ENCODE measurements at regions not wholly inside any gene's neighbourhood (a gene's known extent, or its start where the extent isn't known, plus 50 kb on each side); places are given as distances from the start of the nearest gene placed in this dataset.

DNA sequence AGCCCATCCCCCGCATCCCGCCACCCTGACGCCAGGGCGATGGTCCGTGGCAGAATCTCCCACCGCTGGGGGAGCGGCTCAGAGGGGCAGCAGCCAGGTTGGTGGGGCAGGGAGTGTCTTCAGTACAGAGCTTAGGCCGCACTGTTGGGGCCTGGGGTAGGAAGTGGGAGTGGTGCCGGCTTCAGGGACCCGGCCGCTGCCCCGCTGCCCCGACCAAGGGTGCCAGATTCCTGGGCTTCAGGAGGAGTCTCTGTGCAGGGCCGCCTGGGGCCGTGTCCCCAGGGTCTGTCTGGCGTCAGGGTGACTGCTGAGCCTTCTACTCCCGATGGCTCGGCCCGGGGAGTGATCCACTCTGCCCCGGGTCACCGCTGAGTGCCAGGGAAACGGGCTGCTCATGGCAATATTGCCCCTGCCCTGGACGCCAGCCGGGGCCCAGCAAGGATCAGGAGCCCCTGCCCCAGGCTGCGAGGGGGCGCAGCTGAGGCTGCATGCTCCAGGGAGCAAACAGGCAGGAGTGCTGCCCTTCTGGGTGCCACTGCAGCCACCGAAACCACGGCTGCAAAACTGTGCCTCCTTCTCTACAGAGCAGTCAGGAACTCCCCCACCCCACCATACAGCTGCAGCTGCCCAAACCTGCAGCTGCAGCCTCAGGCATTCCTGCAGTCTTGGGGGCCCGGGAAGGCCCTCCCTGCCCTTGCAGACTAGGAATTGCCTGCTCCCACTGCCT, 1206.1 kb downstream of the ARAP2 start:
- Histone ChIP-seq H3K4me3 (ENCODE audit: low read depth, low read length) (no peak overlapping the region), H3K9me3 (ENCODE audit: control insufficient read depth, insufficient read depth, low read length) (no peaks in the 10 kb centered on the region), H3K36me3 (ENCODE audit: control insufficient read depth, insufficient read depth, low read length) (no peaks in the 10 kb centered on the region), H3K27me3 (ENCODE audit: control insufficient read depth, insufficient read depth, low read length) (no peaks in the 10 kb centered on the region), H3K4me1 (ENCODE audit: control insufficient read depth, insufficient read depth, low read length) (no peaks in the 10 kb centered on the region), H3K27ac (ENCODE audit: low read depth, low read length) (no peak overlapping the region)
- DNase-seq (ENCODE audit: low read depth in 4 of 6, low spot score in 6 of 6) = no peak
- WGBS (ENCODE audit: insufficient coverage) = 94% methylated on average over 29 of the region's 29 CpGs

DNA sequence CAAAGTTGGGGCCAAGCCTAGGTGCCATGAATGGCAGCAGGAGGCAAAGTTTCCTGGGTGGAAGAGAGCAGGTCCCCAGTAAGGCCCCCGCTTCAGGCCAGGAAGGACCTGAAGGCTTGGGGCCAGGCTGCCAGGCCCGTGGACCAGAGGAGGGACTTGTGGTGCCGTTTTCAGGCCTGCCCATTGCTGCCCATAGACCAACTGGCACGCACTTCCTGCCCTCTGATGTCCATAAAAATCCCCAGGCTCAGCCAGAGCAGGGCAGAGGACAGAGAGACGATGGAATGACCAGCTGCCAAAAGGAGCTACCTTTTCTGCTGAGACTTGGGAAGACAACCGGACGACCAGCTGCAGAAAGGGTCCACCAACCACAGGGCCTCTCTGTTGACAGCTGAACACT, 1205.5 kb downstream of the ARAP2 start:
- no peaks in the 10 kb centered on the region for H3K9me3 ChIP-seq (ENCODE audit: control insufficient read depth, insufficient read depth, low read length)
- no peak for DNase-seq (ENCODE audit: low read depth in 4 of 6, low spot score in 6 of 6)
- H3K27me3 ChIP-seq (ENCODE audit: control insufficient read depth, insufficient read depth, low read length) = no peaks in the 10 kb centered on the region
- no peak overlapping the region for H3K4me3 ChIP-seq (ENCODE audit: low read depth, low read length)
- no peaks in the 10 kb centered on the region for H3K36me3 ChIP-seq (ENCODE audit: control insufficient read depth, insufficient read depth, low read length)
- H3K4me1 ChIP-seq (ENCODE audit: control insufficient read depth, insufficient read depth, low read length) = no peaks in the 10 kb centered on the region
- WGBS (ENCODE audit: insufficient coverage) = 92% methylated on average over 7 of the region's 7 CpGs
- no peak overlapping the region for H3K27ac ChIP-seq (ENCODE audit: low read depth, low read length)

- 100% methylated on average over 3 of the region's 9 CpGs for WGBS (ENCODE audit: insufficient coverage)
- Histone ChIP-seq H3K36me3 (ENCODE audit: control insufficient read depth, insufficient read depth, low read length) (no peaks in the 10 kb centered on the region), H3K27ac (ENCODE audit: low read depth, low read length) (no peak overlapping the region), H3K4me3 (ENCODE audit: low read depth, low read length) (no peak overlapping the region), H3K27me3 (ENCODE audit: control insufficient read depth, insufficient read depth, low read length) (no peaks in the 10 kb centered on the region), H3K9me3 (ENCODE audit: control insufficient read depth, insufficient read depth, low read length) (no peaks in the 10 kb centered on the region), H3K4me1 (ENCODE audit: control insufficient read depth, insufficient read depth, low read length) (no peaks in the 10 kb centered on the region)
- no peak for DNase-seq (ENCODE audit: low read depth in 4 of 6, low spot score in 6 of 6)
These were observed 1191.8 kb downstream of the ARAP2 start for GRCh38 chr4:35052546-35052945.

- Histone ChIP-seq H3K9me3 (ENCODE audit: control insufficient read depth, insufficient read depth, low read length) (peaks cover 4% of the 10 kb centered on the region), H3K4me3 (ENCODE audit: low read depth, low read length) (no peak overlapping the region), H3K36me3 (ENCODE audit: control insufficient read depth, insufficient read depth, low read length) (no peaks in the 10 kb centered on the region), H3K4me1 (ENCODE audit: control insufficient read depth, insufficient read depth, low read length) (no peaks in the 10 kb centered on the region), H3K27ac (ENCODE audit: low read depth, low read length) (no peak overlapping the region), H3K27me3 (ENCODE audit: control insufficient read depth, insufficient read depth, low read length) (no peaks in the 10 kb centered on the region)
- peak in 4 of 6 donors; percentile 14 to 91 (median 17) for DNase-seq (ENCODE audit: low read depth in 4 of 6, low spot score in 6 of 6)
- no CpG with 5 or more reads among the region's 1 CpG for WGBS (ENCODE audit: insufficient coverage)
These were observed 1181.2 kb downstream of the ARAP2 start for GRCh38 chr4:35063031-35063570.

GRCh38 chr4:35066406-35066805, 1177.9 kb downstream of the ARAP2 start:
- peak in 1 of 6 donors; percentile 76 for DNase-seq (ENCODE audit: low read depth in 4 of 6, low spot score in 6 of 6)
- Histone ChIP-seq H3K36me3 (ENCODE audit: control insufficient read depth, insufficient read depth, low read length) (no peaks in the 10 kb centered on the region), H3K4me3 (ENCODE audit: low read depth, low read length) (no peak overlapping the region), H3K27ac (ENCODE audit: low read depth, low read length) (no peak overlapping the region), H3K27me3 (ENCODE audit: control insufficient read depth, insufficient read depth, low read length) (no peaks in the 10 kb centered on the region), H3K9me3 (ENCODE audit: control insufficient read depth, insufficient read depth, low read length) (no peaks in the 10 kb centered on the region), H3K4me1 (ENCODE audit: control insufficient read depth, insufficient read depth, low read length) (no peaks in the 10 kb centered on the region)
- 67% methylated on average over 1 of the region's 4 CpGs for WGBS (ENCODE audit: insufficient coverage)

DNA sequence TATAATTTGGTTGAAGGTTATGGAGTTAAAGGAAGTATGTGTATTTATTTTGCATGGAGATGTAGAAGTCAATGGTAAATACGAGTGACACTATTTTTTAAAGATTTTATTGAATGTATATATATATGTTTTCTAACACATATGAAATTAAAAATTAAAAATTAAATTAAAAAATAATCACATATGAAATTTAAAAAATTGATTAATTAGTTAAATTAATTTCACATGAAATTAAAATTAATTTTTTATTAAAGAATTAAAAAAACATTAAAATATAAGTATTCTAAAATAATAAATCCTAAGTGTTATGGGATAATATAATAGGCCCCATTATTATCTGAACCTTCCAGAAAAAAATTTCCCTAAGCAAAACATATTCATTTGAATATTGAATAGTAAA, 1163.5 kb downstream of the ARAP2 start:
- Histone ChIP-seq H3K27me3 (ENCODE audit: control insufficient read depth, insufficient read depth, low read length) (no peaks in the 10 kb centered on the region), H3K4me1 (ENCODE audit: control insufficient read depth, insufficient read depth, low read length) (no peaks in the 10 kb centered on the region), H3K36me3 (ENCODE audit: control insufficient read depth, insufficient read depth, low read length) (no peaks in the 10 kb centered on the region), H3K4me3 (ENCODE audit: low read depth, low read length) (no peak overlapping the region), H3K27ac (ENCODE audit: low read depth, low read length) (no peak overlapping the region), H3K9me3 (ENCODE audit: control insufficient read depth, insufficient read depth, low read length) (no peaks in the 10 kb centered on the region)
- no peak for DNase-seq (ENCODE audit: low read depth in 4 of 6, low spot score in 6 of 6)
- WGBS (ENCODE audit: insufficient coverage) = no CpG with 5 or more reads among the region's 1 CpG

DNA sequence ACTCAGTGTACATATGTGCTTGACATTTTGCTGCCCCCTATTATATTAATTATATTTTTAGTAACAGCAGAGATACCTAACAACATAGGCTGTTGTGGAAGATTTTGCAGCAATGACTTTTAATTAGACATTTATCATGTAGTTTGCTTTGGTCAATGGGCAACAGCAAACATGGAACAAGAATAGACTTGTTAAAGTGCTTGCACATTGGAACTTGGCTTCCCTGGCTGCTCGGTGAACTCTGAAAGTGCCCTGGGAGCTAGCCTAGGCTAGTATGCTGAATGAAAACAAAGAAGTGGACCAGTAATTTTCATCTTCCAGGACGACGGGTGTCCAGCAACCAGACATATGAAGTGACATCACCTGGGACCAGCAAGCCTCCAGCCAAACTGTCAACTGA, 1157.1 kb downstream of the ARAP2 start:
- H3K4me1 ChIP-seq (ENCODE audit: control insufficient read depth, insufficient read depth, low read length) = no peaks in the 10 kb centered on the region
- H3K9me3 ChIP-seq (ENCODE audit: control insufficient read depth, insufficient read depth, low read length) = no peaks in the 10 kb centered on the region
- no peak for DNase-seq (ENCODE audit: low read depth in 4 of 6, low spot score in 6 of 6)
- H3K27ac ChIP-seq (ENCODE audit: low read depth, low read length) = no peak overlapping the region
- no peaks in the 10 kb centered on the region for H3K36me3 ChIP-seq (ENCODE audit: control insufficient read depth, insufficient read depth, low read length)
- 100% methylated on average over 1 of the region's 3 CpGs for WGBS (ENCODE audit: insufficient coverage)
- H3K27me3 ChIP-seq (ENCODE audit: control insufficient read depth, insufficient read depth, low read length) = no peaks in the 10 kb centered on the region
- no peak overlapping the region for H3K4me3 ChIP-seq (ENCODE audit: low read depth, low read length)

- H3K27ac ChIP-seq (ENCODE audit: low read depth, low read length) = no peak overlapping the region
- WGBS (ENCODE audit: insufficient coverage) = 98% methylated on average over 8 of the region's 8 CpGs
- H3K36me3 ChIP-seq (ENCODE audit: control insufficient read depth, insufficient read depth, low read length) = no peaks in the 10 kb centered on the region
- H3K4me3 ChIP-seq (ENCODE audit: low read depth, low read length) = no peak overlapping the region
- no peaks in the 10 kb centered on the region for H3K27me3 ChIP-seq (ENCODE audit: control insufficient read depth, insufficient read depth, low read length)
- no peaks in the 10 kb centered on the region for H3K4me1 ChIP-seq (ENCODE audit: control insufficient read depth, insufficient read depth, low read length)
- DNase-seq (ENCODE audit: low read depth in 4 of 6, low spot score in 6 of 6) = no peak
- no peaks in the 10 kb centered on the region for H3K9me3 ChIP-seq (ENCODE audit: control insufficient read depth, insufficient read depth, low read length)
These were observed 1143.4 kb downstream of the ARAP2 start for GRCh38 chr4:35100932-35101331.

- no peaks in the 10 kb centered on the region for H3K4me1 ChIP-seq (ENCODE audit: control insufficient read depth, insufficient read depth, low read length)
- H3K4me3 ChIP-seq (ENCODE audit: low read depth, low read length) = no peak overlapping the region
- H3K36me3 ChIP-seq (ENCODE audit: control insufficient read depth, insufficient read depth, low read length) = no peaks in the 10 kb centered on the region
- no peaks in the 10 kb centered on the region for H3K9me3 ChIP-seq (ENCODE audit: control insufficient read depth, insufficient read depth, low read length)
- no peak overlapping the region for H3K27ac ChIP-seq (ENCODE audit: low read depth, low read length)
- H3K27me3 ChIP-seq (ENCODE audit: control insufficient read depth, insufficient read depth, low read length) = no peaks in the 10 kb centered on the region
- no peak for DNase-seq (ENCODE audit: low read depth in 4 of 6, low spot score in 6 of 6)
- 81% methylated on average over 6 of the region's 8 CpGs for WGBS (ENCODE audit: insufficient coverage)
These were observed 1142.2 kb downstream of the ARAP2 start for GRCh38 chr4:35102066-35102465.

- Histone ChIP-seq H3K9me3 (ENCODE audit: control insufficient read depth, insufficient read depth, low read length) (no peaks in the 10 kb centered on the region), H3K4me1 (ENCODE audit: control insufficient read depth, insufficient read depth, low read length) (no peaks in the 10 kb centered on the region), H3K4me3 (ENCODE audit: low read depth, low read length) (no peak overlapping the region), H3K36me3 (ENCODE audit: control insufficient read depth, insufficient read depth, low read length) (no peaks in the 10 kb centered on the region), H3K27ac (ENCODE audit: low read depth, low read length) (no peak overlapping the region), H3K27me3 (ENCODE audit: control insufficient read depth, insufficient read depth, low read length) (no peaks in the 10 kb centered on the region)
- WGBS (ENCODE audit: insufficient coverage) = 50% methylated on average over 3 of the region's 4 CpGs
- DNase-seq (ENCODE audit: low read depth in 4 of 6, low spot score in 6 of 6) = no peak
These were observed 1138.8 kb downstream of the ARAP2 start for GRCh38 chr4:35105486-35105885.
